Neural progenitor cell (in vitro differentiated cells): ENCODE measurements at regions not wholly inside any gene's neighbourhood (a gene's known extent, or its start where the extent isn't known, plus 50 kb on each side); places are given as distances from the start of the nearest gene placed in this dataset.

Source experiments
- DNase-seq: peaks from one replicate; pipeline ENCODE4 v3.0.0-alpha.2; 2016; ENCODE audit warnings: low spot score
- H2AFZ ChIP-seq: fragments of 200-600 bp; sonication (generic); replicated peaks from 2 replicates; pipeline ENCODE4 v1.6.1; 2016; ENCODE audit warnings: antibody characterized with exemption
- H3F3A ChIP-seq: fragments of 200-600 bp; sonication (generic); 2 replicates; pipeline ENCODE4 v1.6.1; 2016; ENCODE audit warnings: antibody characterized with exemption, low read depth
- H3K27ac ChIP-seq: fragments of 200-600 bp; sonication (generic); 2 replicates; pipeline ENCODE4 v1.5.1; 2016; ENCODE audit warnings: mild to moderate bottlenecking
- H3K27me3 ChIP-seq: fragments of 200-600 bp; sonication (generic); 2 replicates; pipeline ENCODE4 v1.6.1; 2016; ENCODE audit warnings: mild to moderate bottlenecking, moderate library complexity
- H3K36me3 ChIP-seq: fragments of 200-600 bp; sonication (generic); 2 replicates; pipeline ENCODE4 v1.5.1; 2016
- H3K4me1 ChIP-seq: fragments of 200-600 bp; sonication (generic); 2 replicates; pipeline ENCODE4 v1.6.1; 2016; ENCODE audit warnings: mixed run types
- H3K4me2 ChIP-seq: fragments of 200-600 bp; sonication (generic); 2 replicates; pipeline ENCODE4 v1.6.1; 2016
- H3K4me3 ChIP-seq: fragments of 200-600 bp; sonication (generic); 2 replicates; pipeline ENCODE4 v1.5.1; 2016
- H3K79me2 ChIP-seq: fragments of 200-600 bp; sonication (generic); 2 replicates; pipeline ENCODE4 v1.6.1; 2016; ENCODE audit warnings: low read depth
- H3K9ac ChIP-seq: fragments of 200-600 bp; sonication (generic); 2 replicates; pipeline ENCODE4 v1.6.1; 2016
- H3K9me3 ChIP-seq: fragments of 200-600 bp; sonication (generic); 2 replicates; pipeline ENCODE4 v1.5.1; 2016; ENCODE audit warnings: low read depth
- H4K20me1 ChIP-seq: fragments of 200-600 bp; sonication (generic); 2 replicates; pipeline ENCODE4 v1.6.1; 2016; ENCODE audit warnings: low read depth
- H3K27ac Mint-ChIP-seq: 3 replicates; pipeline ENCODE4 v1.8.0; 2021; ENCODE audit warnings: mixed read lengths
- H3K27me3 Mint-ChIP-seq: 2 replicates; pipeline ENCODE4 v1.8.0; 2022; ENCODE audit warnings: low read depth, mild to moderate bottlenecking, inconsistent platforms, moderate library complexity, mixed read lengths; ENCODE audit not compliant: insufficient read depth
- H3K36me3 Mint-ChIP-seq: 3 replicates; pipeline ENCODE4 v1.8.0; 2021; ENCODE audit warnings: mixed read lengths
- H3K4me1 Mint-ChIP-seq: 3 replicates; pipeline ENCODE4 v1.8.0; 2021; ENCODE audit warnings: mixed read lengths
- H3K4me3 Mint-ChIP-seq: 3 replicates; pipeline ENCODE4 v1.8.0; 2021; ENCODE audit warnings: mild to moderate bottlenecking, moderate library complexity, mixed read lengths
- H3K9me3 Mint-ChIP-seq: 3 replicates; pipeline ENCODE4 v1.8.0; 2020; ENCODE audit warnings: mixed read lengths
- CTCF ChIP-seq: fragments of 200-600 bp; sonication (generic); IDR thresholded peaks from 2 replicates; pipeline ENCODE4 v1.5.1; 2017; ENCODE audit warnings: antibody characterized with exemption, mild to moderate bottlenecking
- EZH2 ChIP-seq: fragments of 200-600 bp; sonication (generic); IDR thresholded peaks from 2 replicates; pipeline ENCODE4 v1.6.1; 2017; ENCODE audit warnings: antibody characterized with exemption, mild to moderate bottlenecking, moderate library complexity
- EZH2phosphoT487 ChIP-seq: fragments of 200-600 bp; sonication (generic); IDR thresholded peaks from 2 replicates; pipeline ENCODE4 v1.6.1; 2017; ENCODE audit warnings: antibody characterized with exemption

DNA sequence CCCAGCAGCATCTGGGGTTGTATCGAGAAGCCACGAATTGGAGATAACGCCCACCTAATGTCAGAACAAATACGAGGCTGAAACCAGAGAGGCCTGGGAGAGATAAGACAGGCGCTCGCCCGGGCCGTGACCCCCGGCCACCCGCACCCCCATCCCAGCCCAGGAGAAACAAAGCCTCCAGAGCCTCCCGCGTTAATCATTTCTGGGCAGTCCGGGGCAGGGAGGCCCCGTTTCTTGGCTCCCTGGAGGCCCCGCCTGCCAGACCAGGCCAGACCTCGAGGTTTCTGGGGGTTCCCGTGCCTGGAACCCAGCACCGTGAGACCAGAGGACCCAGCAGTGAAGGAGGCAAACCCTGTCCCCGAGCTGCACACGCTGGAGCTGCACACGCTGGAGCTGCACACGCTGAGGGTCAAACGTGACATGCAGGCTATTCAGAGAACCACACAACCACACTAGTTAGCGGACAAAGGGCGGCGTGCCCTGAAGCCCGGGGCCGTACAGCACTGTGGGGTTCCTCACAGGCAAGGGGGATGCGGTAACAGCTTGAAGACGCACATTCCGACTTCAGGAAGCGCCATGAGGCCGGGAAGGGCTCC lies 53.4 kb downstream of the FOXL3 start:
- TF ChIP-seq CTCF = no peak
- TF ChIP-seq EZH2phosphoT487 = no peak
- TF ChIP-seq EZH2 = no peak
- H3K9me3 Mint-ChIP-seq = peaks cover 5% of the 10 kb centered on the region
- DNase-seq = no peak
- Histone ChIP-seq H3K27me3 (no peaks in the 10 kb centered on the region), H3K36me3 (no peaks in the 10 kb centered on the region), H3K4me2 (no peak overlapping the region), H3F3A (no peaks in the 10 kb centered on the region), H3K4me1 (no peaks in the 10 kb centered on the region), H3K9me3 (no peaks in the 10 kb centered on the region), H3K27ac (no peak overlapping the region), H3K79me2 (no peaks in the 10 kb centered on the region), H3K9ac (no peak overlapping the region), H3K4me3 (no peak overlapping the region), H2AFZ (no peak overlapping the region), H4K20me1 (no peaks in the 10 kb centered on the region)
- peaks cover 13% of the 10 kb centered on the region for H3K4me1 Mint-ChIP-seq
- peaks cover 11% of the 10 kb centered on the region for H3K27me3 Mint-ChIP-seq
- no peaks in the 10 kb centered on the region for H3K36me3 Mint-ChIP-seq
- H3K4me3 Mint-ChIP-seq = no peak overlapping the region
- peak overlapping the region; percentile 21 for H3K27ac Mint-ChIP-seq

- no peaks in the 10 kb centered on the region for H3K27me3 ChIP-seq
- H3K9me3 Mint-ChIP-seq = peaks cover 8% of the 10 kb centered on the region
- no peak overlapping the region for H3K4me2 ChIP-seq
- no peak overlapping the region for H3K4me3 ChIP-seq
- H3K9me3 ChIP-seq = no peaks in the 10 kb centered on the region
- H4K20me1 ChIP-seq = no peaks in the 10 kb centered on the region
- no peaks in the 10 kb centered on the region for H3K36me3 Mint-ChIP-seq
- DNase-seq = no peak
- H3K36me3 ChIP-seq = no peaks in the 10 kb centered on the region
- no peak overlapping the region for H3K4me3 Mint-ChIP-seq
- H2AFZ ChIP-seq = no peak overlapping the region
- no peaks in the 10 kb centered on the region for H3F3A ChIP-seq
- H3K79me2 ChIP-seq = no peaks in the 10 kb centered on the region
- no peak for TF ChIP-seq EZH2phosphoT487
- no peak for TF ChIP-seq EZH2
- no peak for TF ChIP-seq CTCF
- peaks cover 13% of the 10 kb centered on the region for H3K4me1 Mint-ChIP-seq
- no peak overlapping the region for H3K27ac Mint-ChIP-seq
- H3K9ac ChIP-seq = no peak overlapping the region
- H3K4me1 ChIP-seq = no peaks in the 10 kb centered on the region
- H3K27ac ChIP-seq = no peak overlapping the region
- peaks cover 11% of the 10 kb centered on the region for H3K27me3 Mint-ChIP-seq
These were observed 54.1 kb downstream of the FOXL3 start for GRCh38 chr7:343864-344607.

DNA sequence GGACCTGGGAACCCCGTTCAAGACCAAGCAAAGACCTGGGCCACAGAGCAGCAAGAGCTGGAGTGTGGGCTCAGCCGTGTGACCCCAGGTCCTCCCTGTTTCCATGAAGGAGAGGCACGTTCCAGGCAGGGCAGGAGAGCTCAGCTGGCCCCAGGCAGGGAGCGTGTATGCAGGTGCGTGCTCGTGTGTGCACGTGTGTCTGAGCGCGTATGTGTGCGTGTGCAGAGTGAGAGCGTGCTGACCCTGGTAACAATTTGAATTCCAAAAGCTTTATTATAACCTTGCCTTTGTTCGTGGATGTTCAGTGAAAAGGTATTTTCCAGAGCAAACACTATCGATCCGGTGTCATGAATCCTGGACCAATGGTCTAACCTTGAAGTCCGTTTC lies 54.6 kb downstream of the FOXL3 start:
- no peaks in the 10 kb centered on the region for H3K79me2 ChIP-seq
- no peak overlapping the region for H2AFZ ChIP-seq
- no peak overlapping the region for H3K27ac ChIP-seq
- no peaks in the 10 kb centered on the region for H3K4me1 ChIP-seq
- H3K27me3 ChIP-seq = no peaks in the 10 kb centered on the region
- no peak for DNase-seq
- no peak overlapping the region for H3K4me3 ChIP-seq
- Mint-ChIP-seq H3K4me3 (no peak overlapping the region), H3K9me3 (peaks cover 8% of the 10 kb centered on the region), H3K27ac (peak overlapping the region; percentile 72), H3K4me1 (peaks cover 9% of the 10 kb centered on the region), H3K36me3 (no peaks in the 10 kb centered on the region), H3K27me3 (peaks cover 8% of the 10 kb centered on the region)
- no peaks in the 10 kb centered on the region for H3F3A ChIP-seq
- TF ChIP-seq CTCF (no peak), EZH2 (no peak), EZH2phosphoT487 (no peak)
- no peak overlapping the region for H3K9ac ChIP-seq
- H3K36me3 ChIP-seq = no peaks in the 10 kb centered on the region
- H3K4me2 ChIP-seq = no peak overlapping the region
- no peaks in the 10 kb centered on the region for H3K9me3 ChIP-seq
- H4K20me1 ChIP-seq = no peaks in the 10 kb centered on the region
